DOHH2 (cell line): ENCODE measurements at regions not wholly inside any gene's neighbourhood (a gene's known extent, or its start where the extent isn't known, plus 50 kb on each side); places are given as distances from the start of the nearest gene placed in this dataset.

ENCODE experiments used
- CTCF ChIP-seq: fragments of 200-600 bp; sonication (generic); IDR thresholded peaks from one replicate; pipeline ENCODE4 v1.5.1; 2014; ENCODE audit warnings: antibody characterized with exemption, mild to moderate bottlenecking, low read depth, low read length; ENCODE audit not compliant: poor library complexity, severe bottlenecking
- EZH2phosphoT487 ChIP-seq: fragments of 200-600 bp; sonication (generic); IDR thresholded peaks from 2 replicates; pipeline ENCODE4 v1.6.1; 2017; ENCODE audit warnings: borderline replicate concordance, mild to moderate bottlenecking, antibody characterized with exemption, low read length, moderate library complexity, mixed read lengths

GRCh38 chr2:6215053-6215452 is 522.9 kb downstream of the SOX11 start:
- TF ChIP-seq EZH2phosphoT487 = no peak
- no peak for TF ChIP-seq CTCF
